ENCODE measurements at regions not wholly inside any gene's neighbourhood (a gene's known extent, or its start where the extent isn't known, plus 50 kb on each side); places are given as distances from the start of the nearest gene placed in this dataset.

GRCh38 chr5:135715267-135716055 lies 119.0 kb upstream of the SLC25A48 start:
- Histone ChIP-seq H2BK15ac (ENCODE audit: low read length) (no peak overlapping the region), H2BK120ac (ENCODE audit: low read depth, low read length) (no peak overlapping the region), H2BK12ac (ENCODE audit: low read length) (no peak overlapping the region), H3K18ac (ENCODE audit: low read length) (no peak overlapping the region), H3K14ac (ENCODE audit: low read length) (no peak overlapping the region), H3K79me1 (ENCODE audit: low read depth, low read length) (no peaks in the 10 kb centered on the region), H3K4ac (ENCODE audit: low read length) (no peak overlapping the region), H3K9ac (ENCODE audit: low read depth, low read length, poor library complexity) (no peak overlapping the region), H3K4me3 (ENCODE audit: low read length in 2 of 2) (no peak overlapping the region), H4K91ac (ENCODE audit: low read depth, low read length, poor library complexity) (no peak overlapping the region), H3K36me3 (replicated peaks in 1 of 2; ENCODE audit: control insufficient read depth in 2 of 2, insufficient read depth in 2 of 2, low read length in 2 of 2) (no peaks in the 10 kb centered on the region), H3K4me2 (ENCODE audit: insufficient read depth, low read length, poor library complexity, severe bottlenecking) (no peak overlapping the region), H4K8ac (ENCODE audit: low read depth, low read length) (no peak overlapping the region), H2AFZ (ENCODE audit: low read length) (no peak overlapping the region), H3K27ac (replicated peaks; ENCODE audit: low read length) (no peak overlapping the region), H3K4me1 (ENCODE audit: control insufficient read depth in 2 of 2, insufficient read depth in 1 of 2, low read depth in 1 of 2, low read length in 2 of 2) (peaks cover 0 to 2% of the 10 kb centered on the region in 2 donors), H2BK5ac (ENCODE audit: low read length) (no peak overlapping the region), H2AK5ac (ENCODE audit: low read depth, low read length) (no peak overlapping the region), H3K9me3 (replicated peaks in 1 of 2; ENCODE audit: control insufficient read depth in 2 of 2, insufficient read depth in 1 of 2, low read depth in 1 of 2, low read length in 2 of 2) (no peaks in the 10 kb centered on the region), H3K23ac (ENCODE audit: low read depth, low read length, poor library complexity) (no peak overlapping the region), H3K27me3 (ENCODE audit: control insufficient read depth in 3 of 3, insufficient read depth in 3 of 3, low read depth in 1 of 3, low read length in 3 of 3) (peaks cover 0 to 4% (median 0%) of the 10 kb centered on the region in 3 experiments)
- WGBS, 2 donors (ENCODE audit: extremely low coverage in 2 of 2, insufficient read length in 2 of 2, insufficient replicate concordance in 1 of 2), result no CpG with 5 or more reads among the region's 4 CpGs
- DNase-seq (ENCODE audit: low spot score), result no peak

GRCh38 chr5:135714126-135714894 lies 120.2 kb upstream of the SLC25A48 start:
- Histone ChIP-seq H4K8ac (ENCODE audit: low read depth, low read length) (no peak overlapping the region), H2BK5ac (ENCODE audit: low read length) (no peak overlapping the region), H2AFZ (ENCODE audit: low read length) (no peak overlapping the region), H3K4me2 (ENCODE audit: insufficient read depth, low read length, poor library complexity, severe bottlenecking) (no peak overlapping the region), H4K91ac (ENCODE audit: low read depth, low read length, poor library complexity) (no peak overlapping the region), H3K9me3 (replicated peaks in 1 of 2; ENCODE audit: control insufficient read depth in 2 of 2, insufficient read depth in 1 of 2, low read depth in 1 of 2, low read length in 2 of 2) (no peaks in the 10 kb centered on the region), H3K9ac (ENCODE audit: low read depth, low read length, poor library complexity) (no peak overlapping the region), H2BK15ac (ENCODE audit: low read length) (no peak overlapping the region), H3K36me3 (replicated peaks in 1 of 2; ENCODE audit: control insufficient read depth in 2 of 2, insufficient read depth in 2 of 2, low read length in 2 of 2) (no peaks in the 10 kb centered on the region), H3K79me1 (ENCODE audit: low read depth, low read length) (no peaks in the 10 kb centered on the region), H3K27me3 (ENCODE audit: control insufficient read depth in 3 of 3, insufficient read depth in 3 of 3, low read depth in 1 of 3, low read length in 3 of 3) (peaks cover 0 to 7% (median 0%) of the 10 kb centered on the region in 3 experiments), H3K4me3 (ENCODE audit: low read length in 2 of 2) (peak overlapping the region in 1 of 2 donors; percentile 40), H3K14ac (ENCODE audit: low read length) (peak overlapping the region; percentile 43), H3K27ac (replicated peaks; ENCODE audit: low read length) (no peak overlapping the region), H3K18ac (ENCODE audit: low read length) (peak overlapping the region; percentile 46), H3K4ac (ENCODE audit: low read length) (no peak overlapping the region), H2BK120ac (ENCODE audit: low read depth, low read length) (no peak overlapping the region), H2AK5ac (ENCODE audit: low read depth, low read length) (no peak overlapping the region), H3K23ac (ENCODE audit: low read depth, low read length, poor library complexity) (no peak overlapping the region), H2BK12ac (ENCODE audit: low read length) (no peak overlapping the region), H3K4me1 (ENCODE audit: control insufficient read depth in 2 of 2, insufficient read depth in 1 of 2, low read depth in 1 of 2, low read length in 2 of 2) (peaks cover 0 to 7% of the 10 kb centered on the region in 2 donors)
- DNase-seq (ENCODE audit: low spot score), result no peak
- WGBS, 2 donors (ENCODE audit: extremely low coverage in 2 of 2, insufficient read length in 2 of 2, insufficient replicate concordance in 1 of 2), result no CpG with 5 or more reads among the region's 10 CpGs

- peaks cover 0 to 7% of the 10 kb centered on the region in 2 donors for H3K4me1 ChIP-seq (ENCODE audit: control insufficient read depth in 2 of 2, insufficient read depth in 1 of 2, low read depth in 1 of 2, low read length in 2 of 2)
- no peak overlapping the region for H2BK120ac ChIP-seq (ENCODE audit: low read depth, low read length)
- H3K27me3 ChIP-seq (ENCODE audit: control insufficient read depth in 3 of 3, insufficient read depth in 3 of 3, low read depth in 1 of 3, low read length in 3 of 3), result peaks cover 0 to 7% (median 0%) of the 10 kb centered on the region in 3 experiments
- H3K79me1 ChIP-seq (ENCODE audit: low read depth, low read length), result no peaks in the 10 kb centered on the region
- H3K9me3 ChIP-seq (replicated peaks in 1 of 2; ENCODE audit: control insufficient read depth in 2 of 2, insufficient read depth in 1 of 2, low read depth in 1 of 2, low read length in 2 of 2), result no peaks in the 10 kb centered on the region
- H2BK12ac ChIP-seq (ENCODE audit: low read length), result no peak overlapping the region
- no peak overlapping the region for H3K27ac ChIP-seq (replicated peaks; ENCODE audit: low read length)
- no peak for DNase-seq (ENCODE audit: low spot score)
- no peak overlapping the region for H3K4me3 ChIP-seq (ENCODE audit: low read length in 2 of 2)
- no peak overlapping the region for H4K91ac ChIP-seq (ENCODE audit: low read depth, low read length, poor library complexity)
- H3K4me2 ChIP-seq (ENCODE audit: insufficient read depth, low read length, poor library complexity, severe bottlenecking), result no peak overlapping the region
- no CpG with 5 or more reads among the region's 11 CpGs for WGBS, 2 donors (ENCODE audit: extremely low coverage in 2 of 2, insufficient read length in 2 of 2, insufficient replicate concordance in 1 of 2)
- no peak overlapping the region for H3K4ac ChIP-seq (ENCODE audit: low read length)
- no peak overlapping the region for H2AK5ac ChIP-seq (ENCODE audit: low read depth, low read length)
- H3K9ac ChIP-seq (ENCODE audit: low read depth, low read length, poor library complexity), result no peak overlapping the region
- no peak overlapping the region for H3K14ac ChIP-seq (ENCODE audit: low read length)
- H2AFZ ChIP-seq (ENCODE audit: low read length), result no peak overlapping the region
- H3K23ac ChIP-seq (ENCODE audit: low read depth, low read length, poor library complexity), result no peak overlapping the region
- no peak overlapping the region for H4K8ac ChIP-seq (ENCODE audit: low read depth, low read length)
- H2BK5ac ChIP-seq (ENCODE audit: low read length), result no peak overlapping the region
- no peaks in the 10 kb centered on the region for H3K36me3 ChIP-seq (replicated peaks in 1 of 2; ENCODE audit: control insufficient read depth in 2 of 2, insufficient read depth in 2 of 2, low read length in 2 of 2)
- no peak overlapping the region for H3K18ac ChIP-seq (ENCODE audit: low read length)
- no peak overlapping the region for H2BK15ac ChIP-seq (ENCODE audit: low read length)
Observed at GRCh38 chr5:135713161-135713915, 121.1 kb upstream of the SLC25A48 start.

All from neuronal stem cell (in vitro differentiated cells).